Left ventricle myocardium inferior (tissue), 1 donor: ENCODE measurements at regions not wholly inside any gene's neighbourhood (a gene's known extent, or its start where the extent isn't known, plus 50 kb on each side); places are given as distances from the start of the nearest gene placed in this dataset.
"Not testable (repeated sequence)": the region's sequence is repeated elsewhere in the genome, so short reads cannot be mapped to it uniquely, and the experiment has no call there.

Experiments
- DNase-seq: peaks from one replicate; pipeline ENCODE4 v3.0.0-alpha.2; 2020
- H3K27ac ChIP-seq: fragments of 200-600 bp; replicated peaks from 2 replicates; pipeline ENCODE4 v1.8.0; 2021
- H3K27me3 ChIP-seq: fragments of 200-600 bp; 2 replicates; pipeline ENCODE4 v1.8.0; 2021; ENCODE audit warnings: low read depth
- H3K36me3 ChIP-seq: fragments of 200-600 bp; 2 replicates; pipeline ENCODE4 v1.8.0; 2021
- H3K4me1 ChIP-seq: fragments of 200-600 bp; 2 replicates; pipeline ENCODE4 v1.8.0; 2021
- H3K4me3 ChIP-seq: fragments of 200-600 bp; 2 replicates; pipeline ENCODE4 v1.8.0; 2021; ENCODE audit warnings: mild to moderate bottlenecking, moderate library complexity
- H3K9me3 ChIP-seq: fragments of 200-600 bp; replicated peaks from 2 replicates; pipeline ENCODE4 v1.8.0; 2021
- intact Hi-C: fragments of 100-400 bp; cut with micrococcal nuclease; formaldehyde crosslinking; loops from one replicate; pipeline ENCODE4 v1.11.0; 2022
- TF ChIP-seq, protein P1 (sequence below): fragments of 200-600 bp; IDR thresholded peaks from 2 replicates; pipeline ENCODE4 v1.8.0; 2021; ENCODE audit warnings: antibody characterized with exemption, mild to moderate bottlenecking, borderline replicate concordance
- donor health status: DM: no; HTN: yes; CAD: no; lungs with severe emphysema.

DNA sequence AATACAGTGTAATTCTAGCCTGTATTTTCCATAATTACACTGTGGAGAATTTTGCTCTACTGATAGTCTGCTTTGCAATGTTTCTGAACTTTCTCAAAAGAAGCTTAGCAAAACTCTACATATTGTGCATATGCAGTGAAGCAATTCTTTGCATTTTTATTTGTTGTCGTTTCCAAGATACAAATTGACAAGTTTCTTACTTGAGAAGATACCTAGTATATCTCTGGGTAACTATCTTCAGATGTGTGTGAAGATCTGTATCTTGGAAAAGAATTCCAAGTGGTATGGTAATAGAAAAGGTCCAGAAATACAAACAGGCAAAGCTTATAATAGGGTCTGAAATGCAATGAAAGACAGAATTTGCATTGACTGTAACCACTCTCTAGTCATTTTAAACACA lies 1119.8 kb upstream of the INTU start:
- TF ChIP-seq, protein P1, sequence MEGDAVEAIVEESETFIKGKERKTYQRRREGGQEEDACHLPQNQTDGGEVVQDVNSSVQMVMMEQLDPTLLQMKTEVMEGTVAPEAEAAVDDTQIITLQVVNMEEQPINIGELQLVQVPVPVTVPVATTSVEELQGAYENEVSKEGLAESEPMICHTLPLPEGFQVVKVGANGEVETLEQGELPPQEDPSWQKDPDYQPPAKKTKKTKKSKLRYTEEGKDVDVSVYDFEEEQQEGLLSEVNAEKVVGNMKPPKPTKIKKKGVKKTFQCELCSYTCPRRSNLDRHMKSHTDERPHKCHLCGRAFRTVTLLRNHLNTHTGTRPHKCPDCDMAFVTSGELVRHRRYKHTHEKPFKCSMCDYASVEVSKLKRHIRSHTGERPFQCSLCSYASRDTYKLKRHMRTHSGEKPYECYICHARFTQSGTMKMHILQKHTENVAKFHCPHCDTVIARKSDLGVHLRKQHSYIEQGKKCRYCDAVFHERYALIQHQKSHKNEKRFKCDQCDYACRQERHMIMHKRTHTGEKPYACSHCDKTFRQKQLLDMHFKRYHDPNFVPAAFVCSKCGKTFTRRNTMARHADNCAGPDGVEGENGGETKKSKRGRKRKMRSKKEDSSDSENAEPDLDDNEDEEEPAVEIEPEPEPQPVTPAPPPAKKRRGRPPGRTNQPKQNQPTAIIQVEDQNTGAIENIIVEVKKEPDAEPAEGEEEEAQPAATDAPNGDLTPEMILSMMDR: no peak
- H3K27me3 ChIP-seq: no peaks in the 10 kb centered on the region
- DNase-seq: no peak

GRCh38 chr4:126513596-126513995 lies 1119.2 kb upstream of the INTU start:
- Histone ChIP-seq H3K4me3 (no peak overlapping the region), H3K4me1 (no peaks in the 10 kb centered on the region), H3K9me3 (no peaks in the 10 kb centered on the region), H3K27ac (no peak overlapping the region), H3K36me3 (no peaks in the 10 kb centered on the region), H3K27me3 (no peaks in the 10 kb centered on the region)
- TF ChIP-seq, protein P1: no peak
- no peak for DNase-seq
- intact Hi-C loops: no loop called here

More for the DNA sequence above, 1119.8 kb upstream of the INTU start:
- Histone ChIP-seq H3K36me3 (no peaks in the 10 kb centered on the region), H3K27ac (no peak overlapping the region), H3K4me1 (no peaks in the 10 kb centered on the region), H3K4me3 (no peak overlapping the region), H3K9me3 (no peaks in the 10 kb centered on the region)
- intact Hi-C loops: no loop called here

DNA sequence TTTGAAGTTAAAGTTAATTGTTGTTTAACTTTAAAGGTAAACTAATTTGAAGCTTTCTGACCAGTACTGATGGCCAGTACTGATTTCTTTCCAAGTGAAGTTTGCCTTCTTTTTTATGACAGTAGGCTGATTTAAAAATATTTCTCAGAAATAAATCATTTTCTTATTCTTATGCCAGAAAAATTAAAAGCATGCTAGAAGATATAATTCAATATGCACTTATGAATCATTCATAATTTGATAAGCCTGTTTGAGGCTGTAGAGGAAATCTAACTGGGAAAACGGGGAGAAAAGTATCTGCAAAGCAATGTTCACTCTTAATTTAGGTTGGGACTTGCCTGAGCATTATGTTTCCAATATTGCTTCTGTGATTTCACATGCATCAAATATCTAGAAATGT lies 1112.0 kb upstream of the INTU start:
- no peaks in the 10 kb centered on the region for H3K4me1 ChIP-seq
- no peak overlapping the region for H3K4me3 ChIP-seq
- DNase-seq: no peak
- H3K27me3 ChIP-seq: no peaks in the 10 kb centered on the region
- no peak overlapping the region for H3K27ac ChIP-seq
- intact Hi-C loops: no loop called here
- TF ChIP-seq, protein P1: no peak
- no peaks in the 10 kb centered on the region for H3K36me3 ChIP-seq
- H3K9me3 ChIP-seq: peaks cover 16% of the 10 kb centered on the region

GRCh38 chr4:126525400-126525799 lies 1107.4 kb upstream of the INTU start:
- DNase-seq, H3K36me3 ChIP-seq, H3K27me3 ChIP-seq, H3K4me1 ChIP-seq, intact Hi-C loops, H3K4me3 ChIP-seq, H3K27ac ChIP-seq: not testable (repeated sequence)
- peaks cover 36% of the 10 kb centered on the region for H3K9me3 ChIP-seq

DNA sequence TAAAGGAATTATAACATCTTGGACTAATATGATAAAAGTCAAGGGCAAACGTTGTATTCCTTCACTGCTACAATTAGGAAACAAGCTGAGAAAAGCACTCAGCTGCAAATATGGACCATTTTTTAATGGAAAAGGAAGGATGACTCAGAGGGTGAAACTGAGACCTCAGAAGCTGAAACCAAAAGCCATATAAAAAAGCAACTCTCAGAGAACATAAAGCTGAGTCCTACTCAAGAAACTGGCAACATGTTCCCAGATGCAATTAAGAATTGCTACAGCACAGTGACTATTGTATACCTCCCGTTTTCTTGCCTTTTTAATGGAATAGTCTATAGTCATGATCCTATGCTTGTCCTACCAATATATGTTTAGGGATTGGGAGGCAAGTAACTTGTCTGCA lies 1106.4 kb upstream of the INTU start:
- peaks cover 36% of the 10 kb centered on the region for H3K9me3 ChIP-seq
- intact Hi-C loops: no loop called here
- TF ChIP-seq, protein P1: no peak
- no peaks in the 10 kb centered on the region for H3K4me1 ChIP-seq
- DNase-seq: no peak
- no peak overlapping the region for H3K4me3 ChIP-seq
- no peaks in the 10 kb centered on the region for H3K27me3 ChIP-seq
- no peaks in the 10 kb centered on the region for H3K36me3 ChIP-seq
- H3K27ac ChIP-seq: no peak overlapping the region

- H3K36me3 ChIP-seq: no peaks in the 10 kb centered on the region
- TF ChIP-seq, protein P1: no peak
- DNase-seq: no peak
- H3K27ac ChIP-seq: no peak overlapping the region
- H3K27me3 ChIP-seq: no peaks in the 10 kb centered on the region
- peaks cover 27% of the 10 kb centered on the region for H3K9me3 ChIP-seq
- no peak overlapping the region for H3K4me3 ChIP-seq
- H3K4me1 ChIP-seq: no peaks in the 10 kb centered on the region
- intact Hi-C loops: no loop called here
These were observed 1102.8 kb upstream of the INTU start for GRCh38 chr4:126529997-126530396.
